ENCODE measurements at regions not wholly inside any gene's neighbourhood (a gene's known extent, or its start where the extent isn't known, plus 50 kb on each side); places are given as distances from the start of the nearest gene placed in this dataset.

DNA sequence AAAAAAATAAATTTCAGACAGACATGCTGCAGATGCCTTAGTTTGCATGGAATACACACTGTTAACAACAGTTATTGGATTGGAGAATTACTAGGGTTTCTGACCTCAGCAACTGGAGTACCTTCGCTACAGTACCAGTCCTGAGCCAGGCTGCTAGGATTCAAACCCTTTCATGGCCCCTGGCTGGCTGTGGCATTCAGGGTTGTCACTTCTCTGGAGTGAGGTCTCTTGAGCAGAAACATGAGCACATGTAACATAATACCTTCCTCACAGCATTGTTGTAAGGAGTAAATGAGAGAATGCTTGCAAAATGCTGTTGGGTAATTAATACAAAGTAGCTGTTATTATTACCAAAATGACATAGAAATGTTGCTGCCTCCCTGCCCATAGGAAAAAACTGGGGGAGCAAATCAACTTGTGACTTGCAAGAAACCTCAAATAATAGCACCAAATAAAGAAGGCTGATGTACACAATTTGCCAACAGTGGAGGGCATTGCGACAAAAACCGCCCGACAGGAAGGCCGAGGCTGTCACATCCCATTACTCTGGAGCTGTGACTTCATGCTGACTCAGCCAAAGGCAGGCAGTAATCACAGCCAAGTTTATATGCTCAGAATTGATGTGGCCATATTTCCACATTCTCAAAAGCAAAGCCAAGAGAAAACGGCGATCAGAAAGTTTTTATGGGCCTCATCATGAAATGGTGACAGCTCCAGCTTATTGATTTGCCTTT, 100.4 kb downstream of the RFC3 start:
- no peak for DNase-seq
- no peaks in the 10 kb centered on the region for H3K9me3 Mint-ChIP-seq (ENCODE audit: insufficient read depth)

DNA sequence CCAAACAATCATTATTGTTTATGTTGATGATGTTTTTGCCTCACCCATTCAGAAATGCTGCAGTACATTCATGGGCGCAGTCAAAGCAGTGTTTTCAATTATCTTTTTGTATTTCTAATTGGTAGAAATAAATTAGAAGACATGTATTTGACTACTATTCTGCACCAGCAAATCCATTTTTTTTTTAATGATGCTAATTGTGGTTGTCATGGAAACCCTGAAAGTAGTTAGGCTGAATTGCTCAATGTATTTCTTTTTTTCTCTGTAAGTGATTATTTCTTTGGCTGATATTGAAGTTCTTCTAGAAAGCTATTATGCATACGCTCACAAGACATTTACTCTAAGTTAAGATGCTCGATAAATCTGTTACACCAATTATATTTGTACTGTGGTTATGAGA, 101.2 kb downstream of the RFC3 start:
- Histone ChIP-seq H3K9me3 (ENCODE audit: control extremely low read depth in 1 of 3, control insufficient read depth in 2 of 3, insufficient read depth in 1 of 3, low read length in 2 of 3) (no peaks in the 10 kb centered on the region), H3K36me3 (replicated peaks in 1 of 2; ENCODE audit: control extremely low read depth in 1 of 2, control insufficient read depth in 1 of 2, extremely low read depth in 1 of 2, insufficient read depth in 2 of 2, low read length in 1 of 2) (no peaks in the 10 kb centered on the region), H3K9ac (ENCODE audit: low read length) (no peak overlapping the region), H3K79me2 (ENCODE audit: control insufficient read depth, insufficient read depth, low read length) (no peaks in the 10 kb centered on the region), H3K27ac (ENCODE audit: low read length in 2 of 2) (no peak overlapping the region), H2AFZ (ENCODE audit: insufficient read depth, low read depth, low read length, poor library complexity, severe bottlenecking) (no peak overlapping the region), H4K20me1 (ENCODE audit: control insufficient read depth, insufficient read depth, low read length, poor library complexity, severe bottlenecking) (no peaks in the 10 kb centered on the region), H3K4me2 (replicated peaks; ENCODE audit: low read depth, low read length, poor library complexity, severe bottlenecking) (no peak overlapping the region), H3K4me1 (ENCODE audit: control insufficient read depth in 2 of 2, insufficient read depth in 2 of 2, low read length in 2 of 2) (no peaks in the 10 kb centered on the region), H3K27me3 (replicated peaks in 1 of 4; ENCODE audit: control extremely low read depth in 1 of 4, control insufficient read depth in 3 of 4, insufficient read depth in 4 of 4, low read length in 3 of 4) (no peaks in the 10 kb centered on the region), H3K4me3 (ENCODE audit: control extremely low read depth in 1 of 5, extremely low read depth in 1 of 5, insufficient read depth in 1 of 5, low read depth in 2 of 5, low read length in 4 of 5) (no peak overlapping the region)
- H3K27ac Mint-ChIP-seq: no peak overlapping the region
- TF ChIP-seq, protein P1, sequence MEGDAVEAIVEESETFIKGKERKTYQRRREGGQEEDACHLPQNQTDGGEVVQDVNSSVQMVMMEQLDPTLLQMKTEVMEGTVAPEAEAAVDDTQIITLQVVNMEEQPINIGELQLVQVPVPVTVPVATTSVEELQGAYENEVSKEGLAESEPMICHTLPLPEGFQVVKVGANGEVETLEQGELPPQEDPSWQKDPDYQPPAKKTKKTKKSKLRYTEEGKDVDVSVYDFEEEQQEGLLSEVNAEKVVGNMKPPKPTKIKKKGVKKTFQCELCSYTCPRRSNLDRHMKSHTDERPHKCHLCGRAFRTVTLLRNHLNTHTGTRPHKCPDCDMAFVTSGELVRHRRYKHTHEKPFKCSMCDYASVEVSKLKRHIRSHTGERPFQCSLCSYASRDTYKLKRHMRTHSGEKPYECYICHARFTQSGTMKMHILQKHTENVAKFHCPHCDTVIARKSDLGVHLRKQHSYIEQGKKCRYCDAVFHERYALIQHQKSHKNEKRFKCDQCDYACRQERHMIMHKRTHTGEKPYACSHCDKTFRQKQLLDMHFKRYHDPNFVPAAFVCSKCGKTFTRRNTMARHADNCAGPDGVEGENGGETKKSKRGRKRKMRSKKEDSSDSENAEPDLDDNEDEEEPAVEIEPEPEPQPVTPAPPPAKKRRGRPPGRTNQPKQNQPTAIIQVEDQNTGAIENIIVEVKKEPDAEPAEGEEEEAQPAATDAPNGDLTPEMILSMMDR (IDR thresholded peaks at IDR 0.05): no peak
- TF ChIP-seq EZH2 (IDR thresholded peaks at IDR 0.05; ENCODE audit: borderline replicate concordance, insufficient read depth, low read depth, low read length, poor library complexity, severe bottlenecking): no peak
- CTCF ChIA-PET: no interaction called here
- DNase-seq (no peak), ATAC-seq (ENCODE audit: low read depth) (no peak)
- H3K4me3 Mint-ChIP-seq: no peak overlapping the region
- H3K9me3 Mint-ChIP-seq (ENCODE audit: insufficient read depth): no peaks in the 10 kb centered on the region
- POLR2A ChIA-PET: no interaction called here
- intact Hi-C loops (cut with micrococcal nuclease): no loop called here
- WGBS (ENCODE audit: insufficient coverage): no CpG with 5 or more reads among the region's 3 CpGs
- no peaks in the 10 kb centered on the region for H3K27me3 Mint-ChIP-seq
- H3K4me1 Mint-ChIP-seq: no peaks in the 10 kb centered on the region

More for the DNA sequence above, 100.4 kb downstream of the RFC3 start:
- H3K4me2 ChIP-seq (replicated peaks; ENCODE audit: low read depth, low read length, poor library complexity, severe bottlenecking): no peak overlapping the region
- ChIA-PET POLR2A (no interaction called here), CTCF (no interaction called here)
- ATAC-seq (ENCODE audit: low read depth): no peak
- H4K20me1 ChIP-seq (ENCODE audit: control insufficient read depth, insufficient read depth, low read length, poor library complexity, severe bottlenecking): no peaks in the 10 kb centered on the region
- H3K4me1 Mint-ChIP-seq: no peaks in the 10 kb centered on the region
- no peaks in the 10 kb centered on the region for H3K36me3 ChIP-seq (replicated peaks in 1 of 2; ENCODE audit: control extremely low read depth in 1 of 2, control insufficient read depth in 1 of 2, extremely low read depth in 1 of 2, insufficient read depth in 2 of 2, low read length in 1 of 2)
- H3K27ac ChIP-seq (ENCODE audit: low read length in 2 of 2): no peak overlapping the region
- no peaks in the 10 kb centered on the region for H3K9me3 ChIP-seq (ENCODE audit: control extremely low read depth in 1 of 3, control insufficient read depth in 2 of 3, insufficient read depth in 1 of 3, low read length in 2 of 3)
- H3K27me3 ChIP-seq (replicated peaks in 1 of 4; ENCODE audit: control extremely low read depth in 1 of 4, control insufficient read depth in 3 of 4, insufficient read depth in 4 of 4, low read length in 3 of 4): no peaks in the 10 kb centered on the region
- H3K4me3 Mint-ChIP-seq: no peak overlapping the region
- no peak for TF ChIP-seq EZH2 (IDR thresholded peaks at IDR 0.05; ENCODE audit: borderline replicate concordance, insufficient read depth, low read depth, low read length, poor library complexity, severe bottlenecking)
- TF ChIP-seq, protein P1 (IDR thresholded peaks at IDR 0.05): no peak
- no peak overlapping the region for H2AFZ ChIP-seq (ENCODE audit: insufficient read depth, low read depth, low read length, poor library complexity, severe bottlenecking)
- H3K27me3 Mint-ChIP-seq: no peaks in the 10 kb centered on the region
- H3K4me3 ChIP-seq (ENCODE audit: control extremely low read depth in 1 of 5, extremely low read depth in 1 of 5, insufficient read depth in 1 of 5, low read depth in 2 of 5, low read length in 4 of 5): no peak overlapping the region
- no peak overlapping the region for H3K27ac Mint-ChIP-seq
- no peak overlapping the region for H3K9ac ChIP-seq (ENCODE audit: low read length)
- no peaks in the 10 kb centered on the region for H3K4me1 ChIP-seq (ENCODE audit: control insufficient read depth in 2 of 2, insufficient read depth in 2 of 2, low read length in 2 of 2)
- intact Hi-C loops (cut with micrococcal nuclease): no loop called here
- WGBS (ENCODE audit: insufficient coverage): 93% methylated on average over 7 of the region's 7 CpGs
- no peaks in the 10 kb centered on the region for H3K79me2 ChIP-seq (ENCODE audit: control insufficient read depth, insufficient read depth, low read length)
